Stomach (tissue), 4 donors: ENCODE measurements at regions not wholly inside any gene's neighbourhood (a gene's known extent, or its start where the extent isn't known, plus 50 kb on each side); places are given as distances from the start of the nearest gene placed in this dataset.

Experiments
- CTCF ChIP-seq, 7 experiments: fragments of 450-650 bp in 4 of 7; fragments of 200-600 bp in 3 of 7; sonication (generic) in 3 of 7; IDR thresholded peaks; one replicate each; pipeline ENCODE4 v1.5.1; 2016 to 2019; ENCODE audit warnings: antibody characterized with exemption in 7 of 7, control low read depth in 2 of 7, mild to moderate bottlenecking in 1 of 7
- EP300 ChIP-seq: sonication (generic); formaldehyde crosslinking; IDR thresholded peaks from one replicate; pipeline ENCODE4 v1.6.1; 2017; ENCODE audit warnings: antibody characterized with exemption

DNA sequence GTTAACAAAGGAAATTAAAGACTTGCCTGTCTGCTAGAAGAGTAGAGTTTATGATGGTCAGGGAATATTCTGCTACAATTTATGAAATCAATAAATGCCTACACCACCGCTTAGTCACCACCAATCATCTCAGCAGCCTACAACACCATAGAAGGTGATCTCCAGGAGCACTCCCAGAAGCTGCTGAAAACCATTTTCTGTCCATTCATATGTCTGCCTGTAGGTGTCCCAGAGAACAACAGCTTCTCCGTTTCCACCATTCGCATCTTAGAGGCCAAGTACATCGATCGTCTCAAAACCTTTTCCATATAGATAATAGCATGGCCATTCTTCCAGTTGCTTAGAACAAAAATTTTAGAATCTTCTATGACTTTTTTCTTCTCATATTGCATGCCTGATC lies 303.4 kb downstream of the KCNC2 start:
- no peak for TF ChIP-seq CTCF (IDR thresholded peaks at IDR 0.05)
- no peak for TF ChIP-seq EP300
